GM23338 (cell line): ENCODE measurements at regions not wholly inside any gene's neighbourhood (a gene's known extent, or its start where the extent isn't known, plus 50 kb on each side); places are given as distances from the start of the nearest gene placed in this dataset.
A peak's percentile ranks its signal among the peaks of the same experiment; 100 is the strongest.

ENCODE experiments used
- ATAC-seq: fragments of 200-7000 bp; cut with Tn5 transposase; 3 replicates; pipeline ENCODE4 v1.9.1; 2020
- DNase-seq: peaks from one replicate; pipeline ENCODE4 v3.0.0-alpha.2; 2015; ENCODE audit warnings: low spot score
- H2AFZ ChIP-seq: fragments of 200-600 bp; sonication (generic); 2 replicates; pipeline ENCODE4 v1.8.0; 2016; ENCODE audit warnings: antibody characterized with exemption, mild to moderate bottlenecking, moderate library complexity
- H3F3A ChIP-seq: fragments of 200-600 bp; sonication (generic); replicated peaks from 2 replicates; pipeline ENCODE4 v1.8.0; 2017; ENCODE audit warnings: antibody characterized with exemption, mixed run types, low read depth
- H3K27ac ChIP-seq: fragments of 200-600 bp; sonication (generic); 2 replicates; pipeline ENCODE4 v1.6.1; 2016; ENCODE audit warnings: low read depth
- H3K27me3 ChIP-seq: fragments of 200-600 bp; sonication (generic); 2 replicates; pipeline ENCODE4 v1.8.0; 2016; ENCODE audit warnings: mild to moderate bottlenecking, mixed run types, moderate library complexity; ENCODE audit not compliant: insufficient read depth
- H3K36me3 ChIP-seq: fragments of 200-600 bp; sonication (generic); 2 replicates; pipeline ENCODE4 v1.8.0; 2016; ENCODE audit warnings: mild to moderate bottlenecking; ENCODE audit not compliant: insufficient read depth
- H3K4me1 ChIP-seq: fragments of 200-600 bp; sonication (generic); 2 replicates; pipeline ENCODE4 v1.8.0; 2016; ENCODE audit warnings: mild to moderate bottlenecking, moderate library complexity; ENCODE audit not compliant: insufficient read depth
- H3K4me2 ChIP-seq: fragments of 200-600 bp; sonication (generic); 2 replicates; pipeline ENCODE4 v1.7.1; 2017; ENCODE audit warnings: mixed run types
- H3K4me3 ChIP-seq: fragments of 200-600 bp; sonication (generic); 2 replicates; pipeline ENCODE4 v1.6.1; 2016; ENCODE audit warnings: mixed run types
- H3K79me2 ChIP-seq: fragments of 200-600 bp; sonication (generic); replicated peaks from 2 replicates; pipeline ENCODE4 v1.8.0; 2017; ENCODE audit warnings: mild to moderate bottlenecking; ENCODE audit not compliant: insufficient read depth
- H3K9me2 ChIP-seq: fragments of 200-600 bp; sonication (generic); 2 replicates; pipeline ENCODE4 v1.8.0; 2017; ENCODE audit not compliant: insufficient read depth
- H4K20me1 ChIP-seq: fragments of 200-600 bp; sonication (generic); replicated peaks from 2 replicates; pipeline ENCODE4 v1.8.0; 2017; ENCODE audit warnings: mild to moderate bottlenecking; ENCODE audit not compliant: insufficient read depth
- H3K27ac Mint-ChIP-seq: 2 replicates; pipeline ENCODE4 v1.8.0; 2020; ENCODE audit warnings: inconsistent platforms, mild to moderate bottlenecking, moderate library complexity, mixed read lengths
- H3K27me3 Mint-ChIP-seq: 3 replicates; pipeline ENCODE4 v1.8.0; 2022; ENCODE audit warnings: low read depth, mild to moderate bottlenecking, moderate library complexity, mixed read lengths, inconsistent platforms; ENCODE audit not compliant: insufficient read depth, poor library complexity
- H3K36me3 Mint-ChIP-seq: 3 replicates; pipeline ENCODE4 v1.8.0; 2021; ENCODE audit warnings: low read depth, mild to moderate bottlenecking, inconsistent platforms, moderate library complexity, mixed read lengths
- H3K4me1 Mint-ChIP-seq: 3 replicates; pipeline ENCODE4 v1.8.0; 2020; ENCODE audit warnings: mild to moderate bottlenecking, inconsistent platforms, mixed read lengths
- H3K4me3 Mint-ChIP-seq: 3 replicates; pipeline ENCODE4 v1.8.0; 2021; ENCODE audit warnings: moderate library complexity, mild to moderate bottlenecking, inconsistent platforms, mixed read lengths
- H3K9me3 Mint-ChIP-seq: 3 replicates; pipeline ENCODE4 v1.8.0; 2020; ENCODE audit warnings: moderate library complexity, mild to moderate bottlenecking, inconsistent platforms, mixed read lengths
- CREB1 ChIP-seq: fragments of 250-450 bp; sonication (Bioruptor Pico); IDR thresholded peaks from 2 replicates; pipeline ENCODE4 v1.5.0; 2020; ENCODE audit warnings: low read depth, mild to moderate bottlenecking, moderate library complexity
- EZH2 ChIP-seq: fragments of 200-600 bp; sonication (generic); IDR thresholded peaks from one replicate; pipeline ENCODE4 v1.8.0; 2017; ENCODE audit warnings: antibody characterized with exemption, mild to moderate bottlenecking, low read depth; ENCODE audit not compliant: unreplicated experiment
- EZH2phosphoT487 ChIP-seq: fragments of 200-600 bp; sonication (generic); IDR thresholded peaks from one replicate; pipeline ENCODE4 v1.8.1; 2018; ENCODE audit warnings: antibody characterized with exemption; ENCODE audit not compliant: unreplicated experiment
- JUNB ChIP-seq: IDR thresholded peaks from one replicate; pipeline ENCODE4 v1.6.1; 2016; ENCODE audit warnings: antibody characterized with exemption; ENCODE audit not compliant: unreplicated experiment
- NANOG ChIP-seq: IDR thresholded peaks from 2 replicates; pipeline ENCODE4 v1.6.1; 2016; ENCODE audit warnings: antibody characterized with exemption, borderline replicate concordance
- POLR2AphosphoS5 ChIP-seq: IDR thresholded peaks from 2 replicates; pipeline ENCODE4 v1.6.1; 2016; ENCODE audit warnings: antibody characterized with exemption, low read depth
- STAT1 ChIP-seq: IDR thresholded peaks from one replicate; pipeline ENCODE4 v1.6.1; 2016; ENCODE audit warnings: antibody characterized with exemption; ENCODE audit not compliant: unreplicated experiment
- ZNF114 ChIP-seq: fragments of 250-450 bp; sonication (Bioruptor Pico); IDR thresholded peaks from 2 replicates; pipeline ENCODE4 v1.5.0; 2020; ENCODE audit warnings: mild to moderate bottlenecking, moderate library complexity
- TF ChIP-seq, protein P1 (sequence below), 2 experiments: fragments of 200-600 bp in 1 of 2; sonication (generic) in 1 of 2; conservative IDR thresholded peaks; 2 replicates each; pipeline versions ENCODE4 v1.5.1 to v1.6.1; 2016 to 2017; ENCODE audit warnings: antibody characterized with exemption in 2 of 2, low read depth in 2 of 2, mild to moderate bottlenecking in 2 of 2, moderate library complexity in 1 of 2
- TF ChIP-seq, protein P2 (sequence below): IDR thresholded peaks from 2 replicates; pipeline ENCODE4 v1.6.1; 2016; ENCODE audit warnings: antibody characterized with exemption
- TF ChIP-seq, protein P3 (sequence below): IDR thresholded peaks from one replicate; pipeline ENCODE4 v1.6.1; 2018; ENCODE audit warnings: antibody characterized with exemption; ENCODE audit not compliant: unreplicated experiment
- TF ChIP-seq, protein P4 (sequence below): fragments of 250-450 bp; sonication (Bioruptor Pico); IDR thresholded peaks from 2 replicates; pipeline ENCODE4 v1.5.0; 2020; ENCODE audit warnings: mild to moderate bottlenecking, moderate library complexity

DNA sequence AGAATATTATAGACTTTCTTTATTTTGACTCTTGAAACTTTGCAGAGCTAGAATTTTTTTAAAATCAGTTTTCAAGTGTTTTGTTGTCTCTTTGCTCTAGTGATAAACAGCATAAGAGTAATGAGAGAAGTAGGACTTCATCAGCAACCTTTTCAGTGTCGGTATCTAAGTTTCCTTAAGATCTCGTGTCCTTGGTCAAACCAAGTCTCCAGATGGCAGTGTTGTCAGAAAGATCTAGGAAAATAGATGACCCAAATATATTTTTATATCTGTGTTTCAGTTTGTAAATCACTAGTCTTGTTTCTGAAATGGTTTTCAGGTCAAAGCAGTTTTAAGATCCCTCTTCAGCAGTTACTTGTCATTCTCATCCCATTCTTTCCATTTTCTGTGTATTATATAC, 438.3 kb downstream of the RAPGEF2 start (continued):
- TF ChIP-seq, protein P1, sequence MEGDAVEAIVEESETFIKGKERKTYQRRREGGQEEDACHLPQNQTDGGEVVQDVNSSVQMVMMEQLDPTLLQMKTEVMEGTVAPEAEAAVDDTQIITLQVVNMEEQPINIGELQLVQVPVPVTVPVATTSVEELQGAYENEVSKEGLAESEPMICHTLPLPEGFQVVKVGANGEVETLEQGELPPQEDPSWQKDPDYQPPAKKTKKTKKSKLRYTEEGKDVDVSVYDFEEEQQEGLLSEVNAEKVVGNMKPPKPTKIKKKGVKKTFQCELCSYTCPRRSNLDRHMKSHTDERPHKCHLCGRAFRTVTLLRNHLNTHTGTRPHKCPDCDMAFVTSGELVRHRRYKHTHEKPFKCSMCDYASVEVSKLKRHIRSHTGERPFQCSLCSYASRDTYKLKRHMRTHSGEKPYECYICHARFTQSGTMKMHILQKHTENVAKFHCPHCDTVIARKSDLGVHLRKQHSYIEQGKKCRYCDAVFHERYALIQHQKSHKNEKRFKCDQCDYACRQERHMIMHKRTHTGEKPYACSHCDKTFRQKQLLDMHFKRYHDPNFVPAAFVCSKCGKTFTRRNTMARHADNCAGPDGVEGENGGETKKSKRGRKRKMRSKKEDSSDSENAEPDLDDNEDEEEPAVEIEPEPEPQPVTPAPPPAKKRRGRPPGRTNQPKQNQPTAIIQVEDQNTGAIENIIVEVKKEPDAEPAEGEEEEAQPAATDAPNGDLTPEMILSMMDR (conservative IDR thresholded peaks at IDR 0.05; ENCODE audit: low read depth in 2 of 2): peak in 1 of 2 experiments; percentile 23; a peak in 1 of 4 replicates
- TF ChIP-seq ZNF114: no peak

DNA sequence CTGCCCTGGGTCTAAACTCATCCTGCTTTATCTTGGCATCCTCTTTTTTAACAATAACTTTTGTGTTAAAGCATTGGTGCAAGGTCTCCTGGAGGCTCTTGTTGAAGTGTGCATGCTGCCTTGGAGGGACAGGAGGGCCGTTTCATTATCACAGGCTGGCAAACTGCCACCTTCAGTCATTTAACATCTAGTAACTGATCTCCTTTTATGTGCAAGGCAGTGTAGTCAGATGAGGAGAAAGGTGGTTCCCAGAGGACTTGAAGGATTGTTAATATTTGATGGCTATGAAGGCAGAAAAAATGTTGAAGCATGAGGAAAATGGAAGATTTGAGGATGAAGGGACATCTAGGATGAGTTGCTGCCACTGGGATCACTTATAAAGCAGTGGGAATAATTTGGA, 439.4 kb downstream of the RAPGEF2 start:
- peaks cover 4% of the 10 kb centered on the region for H3K27me3 Mint-ChIP-seq
- H3K36me3 Mint-ChIP-seq: peaks cover 8% of the 10 kb centered on the region; the same call in 2 of the 3 replicates
- no peak overlapping the region for H3K4me2 ChIP-seq
- H3K9me3 Mint-ChIP-seq: peaks cover 8% of the 10 kb centered on the region
- peaks cover 8% of the 10 kb centered on the region for H3K9me2 ChIP-seq
- no peak overlapping the region for H3K4me3 Mint-ChIP-seq
- H3K36me3 ChIP-seq: no peaks in the 10 kb centered on the region
- no peaks in the 10 kb centered on the region for H4K20me1 ChIP-seq
- peaks cover 32% of the 10 kb centered on the region for H3K4me1 ChIP-seq
- H3F3A ChIP-seq: no peaks in the 10 kb centered on the region
- H2AFZ ChIP-seq: no peak overlapping the region; the same call in 1 of the 2 replicates
- DNase-seq (no peak), ATAC-seq (no peak)
- H3K4me3 ChIP-seq: no peak overlapping the region
- no peaks in the 10 kb centered on the region for H3K79me2 ChIP-seq
- no peak overlapping the region for H3K27ac ChIP-seq
- H3K4me1 Mint-ChIP-seq: peaks cover 31% of the 10 kb centered on the region
- no peak overlapping the region for H3K27ac Mint-ChIP-seq
- H3K27me3 ChIP-seq: no peaks in the 10 kb centered on the region
- TF ChIP-seq JUNB (no peak), ZNF114 (no peak), POLR2AphosphoS5 (no peak), CREB1 (CRISPR knock-in tag) (no peak), EZH2 (no peak), EZH2phosphoT487 (no peak), STAT1 (no peak), NANOG (no peak)
- TF ChIP-seq, protein P2, sequence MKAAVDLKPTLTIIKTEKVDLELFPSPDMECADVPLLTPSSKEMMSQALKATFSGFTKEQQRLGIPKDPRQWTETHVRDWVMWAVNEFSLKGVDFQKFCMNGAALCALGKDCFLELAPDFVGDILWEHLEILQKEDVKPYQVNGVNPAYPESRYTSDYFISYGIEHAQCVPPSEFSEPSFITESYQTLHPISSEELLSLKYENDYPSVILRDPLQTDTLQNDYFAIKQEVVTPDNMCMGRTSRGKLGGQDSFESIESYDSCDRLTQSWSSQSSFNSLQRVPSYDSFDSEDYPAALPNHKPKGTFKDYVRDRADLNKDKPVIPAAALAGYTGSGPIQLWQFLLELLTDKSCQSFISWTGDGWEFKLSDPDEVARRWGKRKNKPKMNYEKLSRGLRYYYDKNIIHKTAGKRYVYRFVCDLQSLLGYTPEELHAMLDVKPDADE: no peak
- TF ChIP-seq, protein P3, sequence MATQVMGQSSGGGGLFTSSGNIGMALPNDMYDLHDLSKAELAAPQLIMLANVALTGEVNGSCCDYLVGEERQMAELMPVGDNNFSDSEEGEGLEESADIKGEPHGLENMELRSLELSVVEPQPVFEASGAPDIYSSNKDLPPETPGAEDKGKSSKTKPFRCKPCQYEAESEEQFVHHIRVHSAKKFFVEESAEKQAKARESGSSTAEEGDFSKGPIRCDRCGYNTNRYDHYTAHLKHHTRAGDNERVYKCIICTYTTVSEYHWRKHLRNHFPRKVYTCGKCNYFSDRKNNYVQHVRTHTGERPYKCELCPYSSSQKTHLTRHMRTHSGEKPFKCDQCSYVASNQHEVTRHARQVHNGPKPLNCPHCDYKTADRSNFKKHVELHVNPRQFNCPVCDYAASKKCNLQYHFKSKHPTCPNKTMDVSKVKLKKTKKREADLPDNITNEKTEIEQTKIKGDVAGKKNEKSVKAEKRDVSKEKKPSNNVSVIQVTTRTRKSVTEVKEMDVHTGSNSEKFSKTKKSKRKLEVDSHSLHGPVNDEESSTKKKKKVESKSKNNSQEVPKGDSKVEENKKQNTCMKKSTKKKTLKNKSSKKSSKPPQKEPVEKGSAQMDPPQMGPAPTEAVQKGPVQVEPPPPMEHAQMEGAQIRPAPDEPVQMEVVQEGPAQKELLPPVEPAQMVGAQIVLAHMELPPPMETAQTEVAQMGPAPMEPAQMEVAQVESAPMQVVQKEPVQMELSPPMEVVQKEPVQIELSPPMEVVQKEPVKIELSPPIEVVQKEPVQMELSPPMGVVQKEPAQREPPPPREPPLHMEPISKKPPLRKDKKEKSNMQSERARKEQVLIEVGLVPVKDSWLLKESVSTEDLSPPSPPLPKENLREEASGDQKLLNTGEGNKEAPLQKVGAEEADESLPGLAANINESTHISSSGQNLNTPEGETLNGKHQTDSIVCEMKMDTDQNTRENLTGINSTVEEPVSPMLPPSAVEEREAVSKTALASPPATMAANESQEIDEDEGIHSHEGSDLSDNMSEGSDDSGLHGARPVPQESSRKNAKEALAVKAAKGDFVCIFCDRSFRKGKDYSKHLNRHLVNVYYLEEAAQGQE: no peak
- TF ChIP-seq, protein P4, sequence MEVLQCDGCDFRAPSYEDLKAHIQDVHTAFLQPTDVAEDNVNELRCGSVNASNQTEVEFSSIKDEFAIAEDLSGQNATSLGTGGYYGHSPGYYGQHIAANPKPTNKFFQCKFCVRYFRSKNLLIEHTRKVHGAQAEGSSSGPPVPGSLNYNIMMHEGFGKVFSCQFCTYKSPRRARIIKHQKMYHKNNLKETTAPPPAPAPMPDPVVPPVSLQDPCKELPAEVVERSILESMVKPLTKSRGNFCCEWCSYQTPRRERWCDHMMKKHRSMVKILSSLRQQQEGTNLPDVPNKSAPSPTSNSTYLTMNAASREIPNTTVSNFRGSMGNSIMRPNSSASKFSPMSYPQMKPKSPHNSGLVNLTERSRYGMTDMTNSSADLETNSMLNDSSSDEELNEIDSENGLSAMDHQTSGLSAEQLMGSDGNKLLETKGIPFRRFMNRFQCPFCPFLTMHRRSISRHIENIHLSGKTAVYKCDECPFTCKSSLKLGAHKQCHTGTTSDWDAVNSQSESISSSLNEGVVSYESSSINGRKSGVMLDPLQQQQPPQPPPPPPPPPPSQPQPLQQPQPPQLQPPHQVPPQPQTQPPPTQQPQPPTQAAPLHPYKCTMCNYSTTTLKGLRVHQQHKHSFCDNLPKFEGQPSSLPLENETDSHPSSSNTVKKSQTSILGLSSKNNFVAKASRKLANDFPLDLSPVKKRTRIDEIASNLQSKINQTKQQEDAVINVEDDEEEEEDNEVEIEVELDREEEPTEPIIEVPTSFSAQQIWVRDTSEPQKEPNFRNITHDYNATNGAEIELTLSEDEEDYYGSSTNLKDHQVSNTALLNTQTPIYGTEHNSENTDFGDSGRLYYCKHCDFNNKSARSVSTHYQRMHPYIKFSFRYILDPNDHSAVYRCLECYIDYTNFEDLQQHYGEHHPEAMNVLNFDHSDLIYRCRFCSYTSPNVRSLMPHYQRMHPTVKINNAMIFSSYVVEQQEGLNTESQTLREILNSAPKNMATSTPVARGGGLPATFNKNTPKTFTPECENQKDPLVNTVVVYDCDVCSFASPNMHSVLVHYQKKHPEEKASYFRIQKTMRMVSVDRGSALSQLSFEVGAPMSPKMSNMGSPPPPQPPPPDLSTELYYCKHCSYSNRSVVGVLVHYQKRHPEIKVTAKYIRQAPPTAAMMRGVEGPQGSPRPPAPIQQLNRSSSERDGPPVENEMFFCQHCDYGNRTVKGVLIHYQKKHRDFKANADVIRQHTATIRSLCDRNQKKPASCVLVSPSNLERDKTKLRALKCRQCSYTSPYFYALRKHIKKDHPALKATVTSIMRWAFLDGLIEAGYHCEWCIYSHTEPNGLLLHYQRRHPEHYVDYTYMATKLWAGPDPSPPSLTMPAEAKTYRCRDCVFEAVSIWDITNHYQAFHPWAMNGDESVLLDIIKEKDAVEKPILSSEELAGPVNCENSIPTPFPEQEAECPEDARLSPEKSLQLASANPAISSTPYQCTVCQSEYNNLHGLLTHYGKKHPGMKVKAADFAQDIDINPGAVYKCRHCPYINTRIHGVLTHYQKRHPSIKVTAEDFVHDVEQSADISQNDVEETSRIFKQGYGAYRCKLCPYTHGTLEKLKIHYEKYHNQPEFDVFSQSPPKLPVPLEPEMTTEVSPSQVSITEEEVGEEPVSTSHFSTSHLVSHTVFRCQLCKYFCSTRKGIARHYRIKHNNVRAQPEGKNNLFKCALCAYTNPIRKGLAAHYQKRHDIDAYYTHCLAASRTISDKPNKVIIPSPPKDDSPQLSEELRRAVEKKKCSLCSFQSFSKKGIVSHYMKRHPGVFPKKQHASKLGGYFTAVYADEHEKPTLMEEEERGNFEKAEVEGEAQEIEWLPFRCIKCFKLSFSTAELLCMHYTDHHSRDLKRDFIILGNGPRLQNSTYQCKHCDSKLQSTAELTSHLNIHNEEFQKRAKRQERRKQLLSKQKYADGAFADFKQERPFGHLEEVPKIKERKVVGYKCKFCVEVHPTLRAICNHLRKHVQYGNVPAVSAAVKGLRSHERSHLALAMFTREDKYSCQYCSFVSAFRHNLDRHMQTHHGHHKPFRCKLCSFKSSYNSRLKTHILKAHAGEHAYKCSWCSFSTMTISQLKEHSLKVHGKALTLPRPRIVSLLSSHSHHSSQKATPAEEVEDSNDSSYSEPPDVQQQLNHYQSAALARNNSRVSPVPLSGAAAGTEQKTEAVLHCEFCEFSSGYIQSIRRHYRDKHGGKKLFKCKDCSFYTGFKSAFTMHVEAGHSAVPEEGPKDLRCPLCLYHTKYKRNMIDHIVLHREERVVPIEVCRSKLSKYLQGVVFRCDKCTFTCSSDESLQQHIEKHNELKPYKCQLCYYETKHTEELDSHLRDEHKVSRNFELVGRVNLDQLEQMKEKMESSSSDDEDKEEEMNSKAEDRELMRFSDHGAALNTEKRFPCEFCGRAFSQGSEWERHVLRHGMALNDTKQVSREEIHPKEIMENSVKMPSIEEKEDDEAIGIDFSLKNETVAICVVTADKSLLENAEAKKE (CRISPR knock-in tag): no peak
